NCI-H2196 (cell line): ENCODE measurements at regions not wholly inside any gene's neighbourhood (a gene's known extent, or its start where the extent isn't known, plus 50 kb on each side); places are given as distances from the start of the nearest gene placed in this dataset.

Experiments used
- DNase-seq: peaks from one replicate; lab custom pipeline; 2025; ENCODE audit not compliant: unreplicated experiment; lab: John Stamatoyannopoulos, UW

GRCh38 chr14:95442633-95443021, 73.8 kb downstream of the SYNE3 start:
- DNase-seq: peak; percentile 71

DNA sequence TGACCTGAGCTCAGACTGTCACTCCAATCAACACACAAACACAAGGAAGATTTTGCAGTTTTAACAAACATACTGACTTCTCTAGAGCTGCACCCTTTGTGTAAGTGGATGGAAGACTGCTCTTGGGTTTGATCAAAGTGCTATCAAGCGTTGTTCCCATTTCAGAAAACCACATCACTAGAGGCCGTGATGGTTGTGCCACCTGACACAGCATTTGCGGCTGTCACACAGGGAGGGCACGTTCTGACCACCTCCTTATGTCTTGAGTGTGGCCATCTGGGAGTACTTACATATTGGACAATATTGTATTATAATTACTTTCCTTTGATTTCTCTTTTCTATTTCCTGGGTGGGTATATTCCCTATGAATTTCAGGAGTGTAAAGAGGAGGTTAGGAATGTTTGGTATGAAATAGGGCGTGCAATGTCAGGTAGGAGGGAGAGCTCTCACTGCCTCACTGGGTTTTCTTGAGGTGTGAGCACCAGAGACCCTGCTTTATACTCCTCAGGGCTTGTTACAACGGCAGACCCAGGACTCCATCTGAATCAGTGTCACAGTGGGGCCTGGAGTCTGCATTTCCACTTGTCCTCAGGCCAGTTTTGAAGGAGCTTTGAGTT, 74.3 kb downstream of the SYNE3 start:
- DNase-seq: no peak

- no peak for DNase-seq
Measured at GRCh38 chr14:95440951-95441350, 75.5 kb downstream of the SYNE3 start.

GRCh38 chr14:95440496-95440895, 76.0 kb downstream of the SYNE3 start:
- no peak for DNase-seq

GRCh38 chr14:95439881-95440280, 76.6 kb downstream of the SYNE3 start:
- DNase-seq: no peak

- no peak for DNase-seq
Measured at GRCh38 chr14:95437715-95438114, 78.7 kb downstream of the SYNE3 start.

GRCh38 chr14:95436354-95436753, 80.1 kb downstream of the SYNE3 start:
- no peak for DNase-seq

GRCh38 chr14:95434121-95434520, 82.3 kb downstream of the SYNE3 start:
- no peak for DNase-seq

DNA sequence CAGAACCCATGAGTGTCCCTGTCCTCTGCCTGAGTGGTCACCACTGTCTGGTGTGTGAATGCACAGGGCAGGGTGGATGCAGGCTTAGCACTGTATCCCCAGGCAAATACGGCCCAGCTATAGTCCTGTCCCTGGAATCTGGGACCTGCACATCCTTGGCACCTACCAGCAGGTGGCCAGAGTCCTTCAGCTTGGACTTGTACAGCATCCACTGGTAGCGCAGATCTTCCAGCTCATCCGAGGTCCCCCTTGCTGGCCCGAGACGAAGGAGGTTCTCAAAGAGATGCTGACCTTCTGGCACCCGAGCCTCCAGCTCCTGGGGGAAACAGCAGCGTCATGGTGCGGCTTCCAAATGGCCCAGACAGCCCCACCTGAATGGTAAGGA, 83.4 kb downstream of the SYNE3 start:
- no peak for DNase-seq

GRCh38 chr14:95432144-95433093, 84.0 kb downstream of the SYNE3 start:
- DNase-seq: peak; percentile 55

- DNase-seq: no peak
Measured at GRCh38 chr14:95431199-95432143, 85.0 kb downstream of the SYNE3 start.

GRCh38 chr14:95428557-95428956, 87.9 kb downstream of the SYNE3 start:
- DNase-seq: no peak

- DNase-seq: no peak
Measured at GRCh38 chr14:95426116-95426475, 90.4 kb downstream of the SYNE3 start.

DNA sequence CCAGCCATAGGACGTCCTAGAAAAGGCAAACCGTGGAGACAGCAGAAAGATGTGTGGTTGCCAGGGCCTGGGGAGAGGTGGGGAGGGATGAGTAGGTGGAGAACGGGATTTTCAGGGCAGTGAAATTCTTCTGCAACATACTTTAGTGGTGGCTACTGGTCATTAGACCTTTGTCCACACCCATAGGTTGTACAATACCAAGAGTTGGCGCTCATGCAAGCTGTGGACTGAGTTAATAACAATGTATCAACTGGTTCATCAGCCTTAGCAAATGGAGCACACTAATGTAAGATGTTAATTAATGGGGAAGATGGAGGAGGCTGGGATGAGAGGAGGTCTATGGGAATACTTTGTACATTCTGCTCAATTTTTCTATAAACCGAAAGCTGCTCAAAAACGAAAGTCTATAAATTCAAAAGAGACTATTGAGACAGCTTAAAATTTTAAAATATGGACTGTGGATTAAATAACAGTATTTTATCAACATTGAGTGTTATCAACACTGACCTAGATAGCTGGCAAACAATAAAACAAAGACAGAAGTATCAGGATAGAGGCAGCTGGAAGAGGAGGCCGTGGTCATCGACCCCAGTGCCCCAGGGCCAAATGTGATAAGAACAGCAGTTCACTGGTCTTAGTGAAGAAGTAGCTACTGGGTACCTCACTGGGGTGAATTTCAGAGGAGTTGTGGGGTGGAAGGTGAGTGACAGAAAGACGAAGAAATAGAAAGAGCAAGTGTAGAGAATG, 90.9 kb downstream of the SYNE3 start:
- DNase-seq: no peak

DNA sequence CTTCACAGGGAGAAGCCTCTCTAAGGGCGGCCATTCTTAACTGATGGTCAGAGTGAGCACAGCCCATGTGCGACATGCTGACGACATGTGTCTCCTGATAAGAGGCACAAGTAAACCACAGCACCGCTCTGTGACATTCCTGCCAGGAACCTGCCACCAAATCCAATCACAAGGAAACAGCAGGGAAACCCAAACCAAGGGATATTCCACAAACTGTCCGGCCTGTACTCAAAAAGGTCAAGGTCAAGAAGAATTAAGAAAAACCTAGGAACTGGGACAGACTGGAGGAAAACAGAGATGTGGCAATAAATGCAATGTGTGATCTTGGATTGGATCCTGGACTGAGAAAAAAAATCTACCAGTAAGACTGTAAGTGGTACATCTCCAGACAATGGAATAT, 91.9 kb downstream of the SYNE3 start:
- DNase-seq: no peak

DNA sequence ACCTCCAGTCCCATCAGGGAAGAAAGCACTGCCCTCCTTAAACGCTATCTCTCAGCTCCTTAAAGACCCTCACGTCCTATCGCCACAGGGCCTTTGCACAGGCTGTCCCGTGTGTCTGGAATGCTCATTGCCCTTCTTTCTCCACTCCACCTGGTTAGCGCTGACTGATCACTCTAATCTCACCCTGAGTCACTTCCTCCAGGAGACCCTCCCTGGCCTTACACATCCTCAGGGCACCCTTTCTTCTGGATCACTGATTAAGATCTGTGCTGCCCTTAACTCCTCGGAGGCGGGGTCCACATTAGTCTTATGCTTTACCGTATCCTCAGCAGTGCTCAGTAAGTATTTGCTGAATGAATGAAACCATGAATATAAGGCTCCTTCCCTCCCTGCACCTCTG, 94.7 kb downstream of the SYNE3 start:
- DNase-seq: no peak

- no peak for DNase-seq
Measured at GRCh38 chr14:95420060-95420459, 96.4 kb downstream of the SYNE3 start.

DNA sequence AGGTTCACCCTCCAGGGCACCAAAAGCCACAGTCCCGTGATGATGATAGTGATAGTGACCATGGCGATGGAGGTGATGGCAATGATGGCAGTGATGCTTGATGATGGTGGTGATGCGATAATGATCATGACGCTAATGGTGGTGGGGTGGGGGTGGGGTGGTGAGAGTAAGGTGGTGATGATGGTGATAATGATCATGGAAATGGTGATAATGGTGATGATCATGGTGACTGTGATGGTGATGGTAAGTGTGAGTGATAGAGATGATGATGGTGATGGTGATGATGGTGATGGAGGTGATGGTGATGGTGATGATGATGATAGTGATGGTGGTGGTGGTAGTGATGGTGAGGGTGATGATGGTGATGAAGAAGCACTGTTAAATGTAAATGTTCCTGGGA, 96.9 kb downstream of the SYNE3 start:
- DNase-seq: no peak

DNA sequence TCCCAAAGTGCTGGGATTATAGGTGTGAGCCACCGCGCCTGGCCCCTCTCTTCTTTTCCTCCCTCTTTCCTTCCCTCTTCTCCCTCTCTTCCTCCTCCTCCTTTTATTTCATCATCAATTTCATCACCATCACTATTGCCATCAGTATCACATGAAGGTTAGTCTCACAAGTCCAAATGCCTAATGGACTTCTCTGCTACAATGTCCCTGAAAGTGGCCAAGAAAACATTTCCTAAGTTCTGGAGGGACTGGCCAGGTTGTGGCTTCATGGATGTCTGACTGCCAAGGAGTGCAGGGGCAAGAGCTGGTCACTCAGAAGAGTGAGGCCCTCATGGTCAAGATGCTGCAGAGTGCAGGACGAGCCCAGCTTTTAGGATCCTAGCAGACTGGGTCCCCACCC, 97.6 kb downstream of the SYNE3 start:
- DNase-seq: no peak

DNA sequence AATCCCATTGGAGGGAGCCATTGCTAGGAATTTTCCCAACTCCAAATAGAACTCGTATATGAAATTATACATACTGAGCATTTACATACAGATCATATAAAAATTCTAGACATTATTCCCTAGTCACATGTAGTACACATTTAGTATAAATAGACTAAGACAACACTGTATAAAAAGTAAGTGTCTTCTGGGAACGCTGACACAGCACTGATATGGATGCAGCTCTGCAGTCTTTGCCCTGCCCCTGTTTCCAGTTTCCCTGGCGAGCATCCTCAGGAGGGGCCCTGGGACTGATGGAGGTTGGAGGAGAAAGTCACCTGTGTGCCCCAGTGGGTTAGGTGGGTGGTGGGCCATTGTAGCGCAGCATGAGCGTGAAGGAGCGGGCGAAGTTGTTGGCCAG, 97.8 kb upstream of the CLMN start:
- DNase-seq: no peak

- DNase-seq: no peak
Measured at GRCh38 chr14:95415993-95416392, 96.3 kb upstream of the CLMN start.
